ENCODE measurements at regions not wholly inside any gene's neighbourhood (a gene's known extent, or its start where the extent isn't known, plus 50 kb on each side); places are given as distances from the start of the nearest gene placed in this dataset.

DNA sequence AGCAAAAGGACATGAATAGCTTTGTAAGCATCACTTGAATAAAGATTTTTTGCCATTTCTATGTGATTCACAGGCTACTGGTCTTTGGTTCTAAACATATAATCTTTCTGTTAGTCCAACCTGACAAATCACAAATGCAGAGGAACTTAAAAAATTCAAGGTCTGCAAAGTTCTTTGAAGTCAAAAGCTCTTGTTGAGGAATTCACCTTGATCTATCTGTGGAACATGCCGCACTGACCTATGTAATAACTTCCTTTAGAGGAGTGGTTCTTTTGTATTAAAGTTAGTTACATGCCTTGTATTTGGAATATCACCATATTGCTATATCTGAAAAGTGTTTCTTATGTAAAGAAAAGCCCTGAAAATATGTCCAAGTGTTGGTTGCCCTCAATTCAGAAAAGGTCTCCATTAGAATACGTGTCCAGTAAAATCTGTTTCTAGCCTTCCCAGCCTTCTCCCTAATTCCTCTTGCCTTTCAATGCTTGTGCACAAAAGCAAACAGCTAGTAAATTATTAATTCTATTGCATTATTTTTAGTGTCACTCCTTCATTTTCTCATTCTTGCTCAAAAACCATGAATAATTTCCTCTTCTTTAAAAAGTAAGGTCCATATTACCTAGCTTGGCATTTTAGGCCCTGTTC lies 1192.8 kb downstream of the FLRT2 start (continued):
- TF ChIP-seq, protein P1, sequence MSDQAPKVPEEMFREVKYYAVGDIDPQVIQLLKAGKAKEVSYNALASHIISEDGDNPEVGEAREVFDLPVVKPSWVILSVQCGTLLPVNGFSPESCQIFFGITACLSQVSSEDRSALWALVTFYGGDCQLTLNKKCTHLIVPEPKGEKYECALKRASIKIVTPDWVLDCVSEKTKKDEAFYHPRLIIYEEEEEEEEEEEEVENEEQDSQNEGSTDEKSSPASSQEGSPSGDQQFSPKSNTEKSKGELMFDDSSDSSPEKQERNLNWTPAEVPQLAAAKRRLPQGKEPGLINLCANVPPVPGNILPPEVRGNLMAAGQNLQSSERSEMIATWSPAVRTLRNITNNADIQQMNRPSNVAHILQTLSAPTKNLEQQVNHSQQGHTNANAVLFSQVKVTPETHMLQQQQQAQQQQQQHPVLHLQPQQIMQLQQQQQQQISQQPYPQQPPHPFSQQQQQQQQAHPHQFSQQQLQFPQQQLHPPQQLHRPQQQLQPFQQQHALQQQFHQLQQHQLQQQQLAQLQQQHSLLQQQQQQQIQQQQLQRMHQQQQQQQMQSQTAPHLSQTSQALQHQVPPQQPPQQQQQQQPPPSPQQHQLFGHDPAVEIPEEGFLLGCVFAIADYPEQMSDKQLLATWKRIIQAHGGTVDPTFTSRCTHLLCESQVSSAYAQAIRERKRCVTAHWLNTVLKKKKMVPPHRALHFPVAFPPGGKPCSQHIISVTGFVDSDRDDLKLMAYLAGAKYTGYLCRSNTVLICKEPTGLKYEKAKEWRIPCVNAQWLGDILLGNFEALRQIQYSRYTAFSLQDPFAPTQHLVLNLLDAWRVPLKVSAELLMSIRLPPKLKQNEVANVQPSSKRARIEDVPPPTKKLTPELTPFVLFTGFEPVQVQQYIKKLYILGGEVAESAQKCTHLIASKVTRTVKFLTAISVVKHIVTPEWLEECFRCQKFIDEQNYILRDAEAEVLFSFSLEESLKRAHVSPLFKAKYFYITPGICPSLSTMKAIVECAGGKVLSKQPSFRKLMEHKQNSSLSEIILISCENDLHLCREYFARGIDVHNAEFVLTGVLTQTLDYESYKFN (CRISPR knock-in tag; conservative IDR thresholded peaks at IDR 0.05): peak; percentile 65
- TF ChIP-seq HHEX (CRISPR knock-in tag; IDR thresholded peaks at IDR 0.05) (no peak), ZNF180 (CRISPR knock-in tag; IDR thresholded peaks at IDR 0.05; ENCODE audit: borderline replicate concordance, low read depth) (no peak), BCL6 (CRISPR knock-in tag; IDR thresholded peaks at IDR 0.05) (peak; percentile 60), ZIK1 (CRISPR knock-in tag; IDR thresholded peaks at IDR 0.05; ENCODE audit: borderline replicate concordance, low read depth) (no peak), TGIF2 (CRISPR knock-in tag; IDR thresholded peaks at IDR 0.05) (no peak), POGZ (CRISPR knock-in tag; IDR thresholded peaks at IDR 0.05) (0 out of 2 replicates have a peak, but pooled peaks have one; percentile 10), HMGA1 (CRISPR knock-in tag; conservative IDR thresholded peaks at IDR 0.05) (no peak), MTA3 (CRISPR knock-in tag; IDR thresholded peaks at IDR 0.05) (no peak), PCBP2 (optimal IDR thresholded peaks at IDR 0.05; ENCODE audit: low read depth, low read length, poor library complexity, severe bottlenecking) (no peak), RNF2 (conservative IDR thresholded peaks at IDR 0.05; ENCODE audit: low read depth) (no peak), ZNF121 (CRISPR knock-in tag; IDR thresholded peaks at IDR 0.05) (no peak), ZNF329 (CRISPR knock-in tag; IDR thresholded peaks at IDR 0.05; ENCODE audit: low read depth) (no peak)
- TF ChIP-seq, protein P2, sequence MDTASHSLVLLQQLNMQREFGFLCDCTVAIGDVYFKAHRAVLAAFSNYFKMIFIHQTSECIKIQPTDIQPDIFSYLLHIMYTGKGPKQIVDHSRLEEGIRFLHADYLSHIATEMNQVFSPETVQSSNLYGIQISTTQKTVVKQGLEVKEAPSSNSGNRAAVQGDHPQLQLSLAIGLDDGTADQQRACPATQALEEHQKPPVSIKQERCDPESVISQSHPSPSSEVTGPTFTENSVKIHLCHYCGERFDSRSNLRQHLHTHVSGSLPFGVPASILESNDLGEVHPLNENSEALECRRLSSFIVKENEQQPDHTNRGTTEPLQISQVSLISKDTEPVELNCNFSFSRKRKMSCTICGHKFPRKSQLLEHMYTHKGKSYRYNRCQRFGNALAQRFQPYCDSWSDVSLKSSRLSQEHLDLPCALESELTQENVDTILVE (CRISPR knock-in tag; IDR thresholded peaks at IDR 0.05): 0 out of 2 replicates have a peak, but pooled peaks have one; percentile 19
- TF ChIP-seq, protein P3, sequence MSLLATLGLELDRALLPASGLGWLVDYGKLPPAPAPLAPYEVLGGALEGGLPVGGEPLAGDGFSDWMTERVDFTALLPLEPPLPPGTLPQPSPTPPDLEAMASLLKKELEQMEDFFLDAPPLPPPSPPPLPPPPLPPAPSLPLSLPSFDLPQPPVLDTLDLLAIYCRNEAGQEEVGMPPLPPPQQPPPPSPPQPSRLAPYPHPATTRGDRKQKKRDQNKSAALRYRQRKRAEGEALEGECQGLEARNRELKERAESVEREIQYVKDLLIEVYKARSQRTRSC (CRISPR knock-in tag; IDR thresholded peaks at IDR 0.05; ENCODE audit: low read depth): no peak
- TF ChIP-seq, protein P4, sequence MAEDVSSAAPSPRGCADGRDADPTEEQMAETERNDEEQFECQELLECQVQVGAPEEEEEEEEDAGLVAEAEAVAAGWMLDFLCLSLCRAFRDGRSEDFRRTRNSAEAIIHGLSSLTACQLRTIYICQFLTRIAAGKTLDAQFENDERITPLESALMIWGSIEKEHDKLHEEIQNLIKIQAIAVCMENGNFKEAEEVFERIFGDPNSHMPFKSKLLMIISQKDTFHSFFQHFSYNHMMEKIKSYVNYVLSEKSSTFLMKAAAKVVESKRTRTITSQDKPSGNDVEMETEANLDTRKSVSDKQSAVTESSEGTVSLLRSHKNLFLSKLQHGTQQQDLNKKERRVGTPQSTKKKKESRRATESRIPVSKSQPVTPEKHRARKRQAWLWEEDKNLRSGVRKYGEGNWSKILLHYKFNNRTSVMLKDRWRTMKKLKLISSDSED (CRISPR knock-in tag; IDR thresholded peaks at IDR 0.05): no peak
